H1 (cell line): ENCODE measurements at regions not wholly inside any gene's neighbourhood (a gene's known extent, or its start where the extent isn't known, plus 50 kb on each side); places are given as distances from the start of the nearest gene placed in this dataset.

Source experiments
- ASH2L ChIP-seq: fragments of 200-600, 300-600 bp; sonication (generic); IDR thresholded peaks from one replicate; pipeline ENCODE4 v1.7.1; 2017; ENCODE audit warnings: low read length
- BACH1 ChIP-seq: IDR thresholded peaks from 2 replicates; pipeline ENCODE4 v1.6.1; 2012; ENCODE audit warnings: low read length, improper control_type of control experiment
- CEBPB ChIP-seq: IDR thresholded peaks from 2 replicates; pipeline ENCODE4 v1.6.1; 2012; ENCODE audit warnings: low read depth, low read length
- CTBP2 ChIP-seq: IDR thresholded peaks from 2 replicates; pipeline ENCODE4 v1.7.0; 2011; ENCODE audit warnings: borderline replicate concordance, mild to moderate bottlenecking, moderate library complexity, mixed read lengths, low read length; ENCODE audit not compliant: insufficient read depth, insufficient read length
- EGR1 ChIP-seq: IDR thresholded peaks from 2 replicates; pipeline ENCODE4 v1.6.1; 2011; ENCODE audit warnings: low read depth, low read length, borderline replicate concordance
- KDM5A ChIP-seq: fragments of 200-600 bp; IDR thresholded peaks from 2 replicates; pipeline ENCODE4 v1.7.1; 2012; ENCODE audit warnings: mild to moderate bottlenecking, low read length, inconsistent platforms, mixed read lengths
- RBBP5 ChIP-seq: IDR thresholded peaks from 2 replicates; pipeline ENCODE4 v1.7.1; 2012; ENCODE audit warnings: low read depth, mild to moderate bottlenecking, inconsistent platforms, low read length, moderate library complexity, borderline replicate concordance
- RXRA ChIP-seq: IDR thresholded peaks from 2 replicates; pipeline ENCODE4 v1.6.1; 2011; ENCODE audit warnings: low read depth, mild to moderate bottlenecking, low read length, moderate library complexity; ENCODE audit not compliant: insufficient read depth
- SIN3A ChIP-seq, 2 experiments: IDR thresholded peaks in 1 of 2; conservative IDR thresholded peaks in 1 of 2; 2 replicates each; pipeline ENCODE4 v1.6.1; 2011 to 2012; ENCODE audit warnings: low read length in 2 of 2, improper control_type of control experiment in 1 of 2, low read depth in 1 of 2, mild to moderate bottlenecking in 1 of 2
- SIX5 ChIP-seq: IDR thresholded peaks from 2 replicates; pipeline ENCODE4 v1.6.1; 2011; ENCODE audit warnings: mild to moderate bottlenecking, low read depth, low read length
- SP1 ChIP-seq: IDR thresholded peaks from 2 replicates; pipeline ENCODE4 v1.6.1; 2011; ENCODE audit warnings: low read depth, low read length
- SP2 ChIP-seq: IDR thresholded peaks from 2 replicates; pipeline ENCODE4 v1.6.1; 2012; ENCODE audit warnings: mild to moderate bottlenecking, low read length, inconsistent platforms
- TF ChIP-seq, protein P1 (sequence below): fragments of 300-600 bp; sonication (generic); IDR thresholded peaks from 2 replicates; pipeline ENCODE4 v1.7.1; 2012; ENCODE audit warnings: low read length, moderate library complexity, mild to moderate bottlenecking, inconsistent platforms; ENCODE audit not compliant: insufficient replicate concordance

GRCh38 chr6:75029333-75029732 is 176.5 kb downstream of the COL12A1 start (continued):
- TF ChIP-seq, protein P1, sequence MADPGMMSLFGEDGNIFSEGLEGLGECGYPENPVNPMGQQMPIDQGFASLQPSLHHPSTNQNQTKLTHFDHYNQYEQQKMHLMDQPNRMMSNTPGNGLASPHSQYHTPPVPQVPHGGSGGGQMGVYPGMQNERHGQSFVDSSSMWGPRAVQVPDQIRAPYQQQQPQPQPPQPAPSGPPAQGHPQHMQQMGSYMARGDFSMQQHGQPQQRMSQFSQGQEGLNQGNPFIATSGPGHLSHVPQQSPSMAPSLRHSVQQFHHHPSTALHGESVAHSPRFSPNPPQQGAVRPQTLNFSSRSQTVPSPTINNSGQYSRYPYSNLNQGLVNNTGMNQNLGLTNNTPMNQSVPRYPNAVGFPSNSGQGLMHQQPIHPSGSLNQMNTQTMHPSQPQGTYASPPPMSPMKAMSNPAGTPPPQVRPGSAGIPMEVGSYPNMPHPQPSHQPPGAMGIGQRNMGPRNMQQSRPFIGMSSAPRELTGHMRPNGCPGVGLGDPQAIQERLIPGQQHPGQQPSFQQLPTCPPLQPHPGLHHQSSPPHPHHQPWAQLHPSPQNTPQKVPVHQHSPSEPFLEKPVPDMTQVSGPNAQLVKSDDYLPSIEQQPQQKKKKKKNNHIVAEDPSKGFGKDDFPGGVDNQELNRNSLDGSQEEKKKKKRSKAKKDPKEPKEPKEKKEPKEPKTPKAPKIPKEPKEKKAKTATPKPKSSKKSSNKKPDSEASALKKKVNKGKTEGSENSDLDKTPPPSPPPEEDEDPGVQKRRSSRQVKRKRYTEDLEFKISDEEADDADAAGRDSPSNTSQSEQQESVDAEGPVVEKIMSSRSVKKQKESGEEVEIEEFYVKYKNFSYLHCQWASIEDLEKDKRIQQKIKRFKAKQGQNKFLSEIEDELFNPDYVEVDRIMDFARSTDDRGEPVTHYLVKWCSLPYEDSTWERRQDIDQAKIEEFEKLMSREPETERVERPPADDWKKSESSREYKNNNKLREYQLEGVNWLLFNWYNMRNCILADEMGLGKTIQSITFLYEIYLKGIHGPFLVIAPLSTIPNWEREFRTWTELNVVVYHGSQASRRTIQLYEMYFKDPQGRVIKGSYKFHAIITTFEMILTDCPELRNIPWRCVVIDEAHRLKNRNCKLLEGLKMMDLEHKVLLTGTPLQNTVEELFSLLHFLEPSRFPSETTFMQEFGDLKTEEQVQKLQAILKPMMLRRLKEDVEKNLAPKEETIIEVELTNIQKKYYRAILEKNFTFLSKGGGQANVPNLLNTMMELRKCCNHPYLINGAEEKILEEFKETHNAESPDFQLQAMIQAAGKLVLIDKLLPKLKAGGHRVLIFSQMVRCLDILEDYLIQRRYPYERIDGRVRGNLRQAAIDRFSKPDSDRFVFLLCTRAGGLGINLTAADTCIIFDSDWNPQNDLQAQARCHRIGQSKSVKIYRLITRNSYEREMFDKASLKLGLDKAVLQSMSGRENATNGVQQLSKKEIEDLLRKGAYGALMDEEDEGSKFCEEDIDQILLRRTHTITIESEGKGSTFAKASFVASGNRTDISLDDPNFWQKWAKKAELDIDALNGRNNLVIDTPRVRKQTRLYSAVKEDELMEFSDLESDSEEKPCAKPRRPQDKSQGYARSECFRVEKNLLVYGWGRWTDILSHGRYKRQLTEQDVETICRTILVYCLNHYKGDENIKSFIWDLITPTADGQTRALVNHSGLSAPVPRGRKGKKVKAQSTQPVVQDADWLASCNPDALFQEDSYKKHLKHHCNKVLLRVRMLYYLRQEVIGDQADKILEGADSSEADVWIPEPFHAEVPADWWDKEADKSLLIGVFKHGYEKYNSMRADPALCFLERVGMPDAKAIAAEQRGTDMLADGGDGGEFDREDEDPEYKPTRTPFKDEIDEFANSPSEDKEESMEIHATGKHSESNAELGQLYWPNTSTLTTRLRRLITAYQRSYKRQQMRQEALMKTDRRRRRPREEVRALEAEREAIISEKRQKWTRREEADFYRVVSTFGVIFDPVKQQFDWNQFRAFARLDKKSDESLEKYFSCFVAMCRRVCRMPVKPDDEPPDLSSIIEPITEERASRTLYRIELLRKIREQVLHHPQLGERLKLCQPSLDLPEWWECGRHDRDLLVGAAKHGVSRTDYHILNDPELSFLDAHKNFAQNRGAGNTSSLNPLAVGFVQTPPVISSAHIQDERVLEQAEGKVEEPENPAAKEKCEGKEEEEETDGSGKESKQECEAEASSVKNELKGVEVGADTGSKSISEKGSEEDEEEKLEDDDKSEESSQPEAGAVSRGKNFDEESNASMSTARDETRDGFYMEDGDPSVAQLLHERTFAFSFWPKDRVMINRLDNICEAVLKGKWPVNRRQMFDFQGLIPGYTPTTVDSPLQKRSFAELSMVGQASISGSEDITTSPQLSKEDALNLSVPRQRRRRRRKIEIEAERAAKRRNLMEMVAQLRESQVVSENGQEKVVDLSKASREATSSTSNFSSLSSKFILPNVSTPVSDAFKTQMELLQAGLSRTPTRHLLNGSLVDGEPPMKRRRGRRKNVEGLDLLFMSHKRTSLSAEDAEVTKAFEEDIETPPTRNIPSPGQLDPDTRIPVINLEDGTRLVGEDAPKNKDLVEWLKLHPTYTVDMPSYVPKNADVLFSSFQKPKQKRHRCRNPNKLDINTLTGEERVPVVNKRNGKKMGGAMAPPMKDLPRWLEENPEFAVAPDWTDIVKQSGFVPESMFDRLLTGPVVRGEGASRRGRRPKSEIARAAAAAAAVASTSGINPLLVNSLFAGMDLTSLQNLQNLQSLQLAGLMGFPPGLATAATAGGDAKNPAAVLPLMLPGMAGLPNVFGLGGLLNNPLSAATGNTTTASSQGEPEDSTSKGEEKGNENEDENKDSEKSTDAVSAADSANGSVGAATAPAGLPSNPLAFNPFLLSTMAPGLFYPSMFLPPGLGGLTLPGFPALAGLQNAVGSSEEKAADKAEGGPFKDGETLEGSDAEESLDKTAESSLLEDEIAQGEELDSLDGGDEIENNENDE: no peak
- TF ChIP-seq RXRA: no peak
- no peak for TF ChIP-seq CEBPB
- TF ChIP-seq EGR1: no peak
- no peak for TF ChIP-seq KDM5A
- TF ChIP-seq SP2: no peak
- TF ChIP-seq SIX5: no peak
- TF ChIP-seq SP1: no peak
- TF ChIP-seq ASH2L: no peak
- no peak for TF ChIP-seq BACH1
- TF ChIP-seq SIN3A (conservative IDR thresholded peaks at IDR 0.05 in 1 of 2, IDR thresholded peaks at IDR 0.05 in 1 of 2; ENCODE audit: low read depth in 1 of 2, low read length in 2 of 2): no peak
- TF ChIP-seq CTBP2: no peak
- TF ChIP-seq RBBP5: no peak
